Peyer's patch (tissue), 4 donors: ENCODE measurements at regions not wholly inside any gene's neighbourhood (a gene's known extent, or its start where the extent isn't known, plus 50 kb on each side); places are given as distances from the start of the nearest gene placed in this dataset.

Source experiments
- CTCF ChIP-seq, 6 experiments: fragments of 450-650 bp in 4 of 6; fragments of 200-600 bp in 2 of 6; sonication (generic) in 1 of 6; IDR thresholded peaks; one replicate each; pipeline ENCODE4 v1.5.1; 2017 to 2019; ENCODE audit warnings: antibody characterized with exemption in 6 of 6, mild to moderate bottlenecking in 3 of 6, moderate library complexity in 1 of 6
- POLR2A ChIP-seq, 2 donors: fragments of 450-650 bp; IDR thresholded peaks; one replicate each; pipeline ENCODE4 v1.5.1; 2017; ENCODE audit warnings: antibody characterized with exemption in 2 of 2, mild to moderate bottlenecking in 2 of 2, moderate library complexity in 2 of 2

DNA sequence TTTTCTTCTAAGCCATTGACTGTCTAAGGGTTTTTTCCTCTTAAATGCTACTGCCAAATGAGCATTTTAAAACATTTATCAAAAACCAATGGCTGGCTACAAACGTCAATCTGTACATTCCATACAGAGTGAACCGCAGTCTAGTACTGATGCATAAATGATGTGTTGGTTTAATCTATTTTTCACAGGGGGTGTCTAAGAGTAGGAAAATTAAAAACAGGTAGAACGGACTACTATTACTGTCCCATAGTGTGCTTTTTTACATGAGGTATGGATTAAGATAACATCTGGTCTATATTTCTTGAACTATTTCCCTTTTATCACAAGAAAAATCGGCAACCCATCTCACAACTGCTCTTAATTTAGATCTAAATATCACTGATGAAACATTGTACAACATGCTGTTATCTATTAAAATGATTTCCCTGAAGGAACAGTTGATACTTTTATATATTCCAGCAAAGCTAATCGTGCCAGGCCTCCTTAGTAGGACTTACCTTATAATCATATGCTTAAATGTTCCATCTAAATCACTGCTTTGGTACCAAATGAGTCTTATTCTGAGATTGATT lies 172.9 kb upstream of the CDKN3 start:
- TF ChIP-seq POLR2A (IDR thresholded peaks at IDR 0.05), result no peak
- no peak for TF ChIP-seq CTCF (IDR thresholded peaks at IDR 0.05)
